ENCODE measurements at regions not wholly inside any gene's neighbourhood (a gene's known extent, or its start where the extent isn't known, plus 50 kb on each side); places are given as distances from the start of the nearest gene placed in this dataset.

- no peak for TF ChIP-seq CTCF (IDR thresholded peaks at IDR 0.05)
- TF ChIP-seq EP300 (IDR thresholded peaks at IDR 0.05) = no peak
- TF ChIP-seq POLR2A (IDR thresholded peaks at IDR 0.05) = no peak
- no peak for TF ChIP-seq POLR2AphosphoS5 (IDR thresholded peaks at IDR 0.05)
- WGBS, 2 donors = 61 to 78% methylated on average over 1 of the region's 1 CpG
- intact Hi-C loops (cut with DNase I) = no loop called here
Measured at GRCh38 chr1:239185245-239185619, 201.1 kb upstream of the CHRM3 start.

GRCh38 chr1:239184561-239185244 lies 201.7 kb upstream of the CHRM3 start:
- DNase-seq = no peak

More at GRCh38 chr1:239185245-239185619, 201.1 kb upstream of the CHRM3 start:
- H3K36me3 ChIP-seq = no peaks in the 10 kb centered on the region
- H3K4me3 ChIP-seq = no peak overlapping the region
- peaks cover 0 to 3% (median 0%) of the 10 kb centered on the region in 4 donors for H3K4me1 ChIP-seq
- H3K27ac ChIP-seq = no peak overlapping the region
- no peaks in the 10 kb centered on the region for H3K9me3 ChIP-seq
- DNase-seq = no peak
- no peaks in the 10 kb centered on the region for H3K27me3 ChIP-seq

GRCh38 chr1:239178961-239179360 lies 207.4 kb upstream of the CHRM3 start:
- H3K4me1 ChIP-seq = no peaks in the 10 kb centered on the region
- no peaks in the 10 kb centered on the region for H3K27me3 ChIP-seq
- WGBS, 2 donors = 9 to 37% methylated on average over 3 of the region's 3 CpGs
- no peak overlapping the region for H3K27ac ChIP-seq
- no peaks in the 10 kb centered on the region for H3K36me3 ChIP-seq
- TF ChIP-seq POLR2AphosphoS5 (IDR thresholded peaks at IDR 0.05) = no peak
- TF ChIP-seq CTCF (IDR thresholded peaks at IDR 0.05) = no peak
- no peak for TF ChIP-seq POLR2A (IDR thresholded peaks at IDR 0.05)
- TF ChIP-seq EP300 (IDR thresholded peaks at IDR 0.05) = no peak
- no peak overlapping the region for H3K4me3 ChIP-seq
- no peak for DNase-seq
- H3K9me3 ChIP-seq = no peaks in the 10 kb centered on the region
- intact Hi-C loops (cut with DNase I) = no loop called here

More at GRCh38 chr1:239184561-239185244, 201.7 kb upstream of the CHRM3 start:
- intact Hi-C loops (cut with DNase I) = no loop called here
- Histone ChIP-seq H3K9me3 (no peaks in the 10 kb centered on the region), H3K4me3 (no peak overlapping the region), H3K4me1 (peaks cover 0 to 3% (median 0%) of the 10 kb centered on the region in 4 donors), H3K36me3 (no peaks in the 10 kb centered on the region), H3K27ac (no peak overlapping the region), H3K27me3 (no peaks in the 10 kb centered on the region)
- TF ChIP-seq POLR2AphosphoS5 (IDR thresholded peaks at IDR 0.05) (no peak), EP300 (IDR thresholded peaks at IDR 0.05) (no peak), CTCF (IDR thresholded peaks at IDR 0.05) (no peak), POLR2A (IDR thresholded peaks at IDR 0.05) (no peak)

- Histone ChIP-seq H3K27me3 (no peaks in the 10 kb centered on the region), H3K27ac (no peak overlapping the region), H3K36me3 (no peaks in the 10 kb centered on the region), H3K4me1 (no peaks in the 10 kb centered on the region), H3K9me3 (no peaks in the 10 kb centered on the region), H3K4me3 (no peak overlapping the region)
- DNase-seq = no peak
- intact Hi-C loops (cut with DNase I) = no loop called here
- TF ChIP-seq POLR2A (IDR thresholded peaks at IDR 0.05) = no peak
- no peak for TF ChIP-seq EP300 (IDR thresholded peaks at IDR 0.05)
- TF ChIP-seq CTCF (IDR thresholded peaks at IDR 0.05) = no peak
- TF ChIP-seq POLR2AphosphoS5 (IDR thresholded peaks at IDR 0.05) = no peak
- WGBS, 2 donors = 91 to 93% methylated on average over 3 of the region's 3 CpGs
Measured at GRCh38 chr1:239174880-239175279, 211.5 kb upstream of the CHRM3 start.

- TF ChIP-seq CTCF (IDR thresholded peaks at IDR 0.05) = no peak
- DNase-seq = no peak
- no peaks in the 10 kb centered on the region for H3K4me1 ChIP-seq
- no peak overlapping the region for H3K4me3 ChIP-seq
- H3K36me3 ChIP-seq = no peaks in the 10 kb centered on the region
- H3K9me3 ChIP-seq = peaks cover 0 to 5% (median 1%) of the 10 kb centered on the region in 4 donors
- H3K27me3 ChIP-seq = no peaks in the 10 kb centered on the region
- intact Hi-C loops (cut with DNase I) = no loop called here
- no peak overlapping the region for H3K27ac ChIP-seq
Measured at GRCh38 chr1:239170828-239171227, 215.5 kb upstream of the CHRM3 start.

Data from sigmoid colon (tissue), 6 donors.